ENCODE measurements at regions not wholly inside any gene's neighbourhood (a gene's known extent, or its start where the extent isn't known, plus 50 kb on each side); places are given as distances from the start of the nearest gene placed in this dataset.

DNA sequence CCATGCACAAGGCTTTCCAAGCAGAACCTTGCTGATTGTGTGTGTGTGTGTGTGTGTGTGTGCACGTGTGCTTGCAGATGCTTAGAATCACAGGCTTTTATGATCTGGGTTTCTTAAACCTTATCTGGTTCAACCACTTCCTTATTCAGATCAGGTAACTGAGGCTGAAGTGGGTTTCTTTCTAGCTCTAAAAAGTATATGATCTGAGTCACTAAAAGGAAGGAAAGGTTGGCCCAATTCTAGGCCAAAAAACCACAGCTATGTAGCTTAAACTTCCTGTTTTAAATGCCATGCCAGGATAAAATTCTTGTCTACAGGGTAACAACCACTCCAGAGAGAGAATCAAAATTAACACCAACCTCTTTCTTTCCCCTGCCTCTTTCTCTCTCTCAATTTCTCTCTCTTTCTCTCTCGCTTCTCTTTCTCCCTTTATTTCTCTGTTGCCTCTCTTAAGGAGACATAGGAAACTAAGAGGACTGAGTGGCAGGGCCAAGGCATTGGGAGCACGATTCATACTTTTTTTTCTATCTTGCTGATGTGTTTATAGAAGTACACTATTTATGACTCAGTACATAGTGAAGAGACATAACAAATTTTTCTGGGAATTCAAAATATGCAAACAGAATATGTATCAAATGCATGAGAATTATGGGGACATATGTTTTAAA is 140.3 kb downstream of the TRIB2 start:
- TF ChIP-seq, protein P1, sequence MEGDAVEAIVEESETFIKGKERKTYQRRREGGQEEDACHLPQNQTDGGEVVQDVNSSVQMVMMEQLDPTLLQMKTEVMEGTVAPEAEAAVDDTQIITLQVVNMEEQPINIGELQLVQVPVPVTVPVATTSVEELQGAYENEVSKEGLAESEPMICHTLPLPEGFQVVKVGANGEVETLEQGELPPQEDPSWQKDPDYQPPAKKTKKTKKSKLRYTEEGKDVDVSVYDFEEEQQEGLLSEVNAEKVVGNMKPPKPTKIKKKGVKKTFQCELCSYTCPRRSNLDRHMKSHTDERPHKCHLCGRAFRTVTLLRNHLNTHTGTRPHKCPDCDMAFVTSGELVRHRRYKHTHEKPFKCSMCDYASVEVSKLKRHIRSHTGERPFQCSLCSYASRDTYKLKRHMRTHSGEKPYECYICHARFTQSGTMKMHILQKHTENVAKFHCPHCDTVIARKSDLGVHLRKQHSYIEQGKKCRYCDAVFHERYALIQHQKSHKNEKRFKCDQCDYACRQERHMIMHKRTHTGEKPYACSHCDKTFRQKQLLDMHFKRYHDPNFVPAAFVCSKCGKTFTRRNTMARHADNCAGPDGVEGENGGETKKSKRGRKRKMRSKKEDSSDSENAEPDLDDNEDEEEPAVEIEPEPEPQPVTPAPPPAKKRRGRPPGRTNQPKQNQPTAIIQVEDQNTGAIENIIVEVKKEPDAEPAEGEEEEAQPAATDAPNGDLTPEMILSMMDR (conservative IDR thresholded peaks at IDR 0.05) = no peak
- no peak for TF ChIP-seq ZFX (IDR thresholded peaks at IDR 0.05)

Data from C4-2B (cell line).